GM10266 (cell line): ENCODE measurements at regions not wholly inside any gene's neighbourhood (a gene's known extent, or its start where the extent isn't known, plus 50 kb on each side); places are given as distances from the start of the nearest gene placed in this dataset.
"Not testable (repeated sequence)": the region's sequence is repeated elsewhere in the genome, so short reads cannot be mapped to it uniquely, and the experiment has no call there.

Source experiments
- DNase-seq: peaks from one replicate; pipeline ENCODE4 v3.0.0; 2012; ENCODE audit errors: extremely low spot score
- TF ChIP-seq, protein P1 (sequence below): IDR thresholded peaks from 2 replicates; pipeline ENCODE4 v1.5.1; 2012; ENCODE audit warnings: mild to moderate bottlenecking, low read depth; ENCODE audit not compliant: control insufficient read depth, insufficient read depth; ENCODE audit errors: missing control alignments

DNA sequence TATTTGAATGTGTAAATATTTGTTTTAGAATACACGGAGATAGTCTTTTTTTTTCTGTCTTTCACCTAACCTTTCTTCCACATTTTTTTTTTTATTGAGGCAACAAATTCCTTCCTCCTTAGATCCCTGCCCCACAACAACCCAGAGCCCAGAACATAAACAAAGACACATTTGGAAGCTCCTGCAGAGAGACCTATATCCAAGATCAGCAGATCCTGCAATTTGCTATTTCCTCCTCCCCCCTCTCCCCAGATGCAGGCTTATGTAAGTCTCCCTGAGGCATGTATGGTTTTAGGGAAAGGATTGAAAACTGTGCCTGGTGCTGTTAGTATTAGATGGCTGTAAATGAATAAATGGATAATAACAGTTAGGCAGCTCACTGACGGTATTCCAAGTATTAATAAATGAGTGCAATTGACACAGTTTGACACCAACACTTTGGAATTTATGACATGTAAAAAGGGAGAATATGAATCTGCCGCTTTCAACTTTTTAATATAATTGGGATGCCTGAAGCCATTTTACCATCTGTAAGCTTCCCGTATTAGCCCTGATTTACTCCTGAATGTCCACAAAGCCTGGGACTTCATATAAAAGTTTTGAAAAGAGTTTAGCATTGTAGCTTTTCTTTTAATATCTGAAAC lies 608.3 kb upstream of the CITED2 start:
- TF ChIP-seq, protein P1, sequence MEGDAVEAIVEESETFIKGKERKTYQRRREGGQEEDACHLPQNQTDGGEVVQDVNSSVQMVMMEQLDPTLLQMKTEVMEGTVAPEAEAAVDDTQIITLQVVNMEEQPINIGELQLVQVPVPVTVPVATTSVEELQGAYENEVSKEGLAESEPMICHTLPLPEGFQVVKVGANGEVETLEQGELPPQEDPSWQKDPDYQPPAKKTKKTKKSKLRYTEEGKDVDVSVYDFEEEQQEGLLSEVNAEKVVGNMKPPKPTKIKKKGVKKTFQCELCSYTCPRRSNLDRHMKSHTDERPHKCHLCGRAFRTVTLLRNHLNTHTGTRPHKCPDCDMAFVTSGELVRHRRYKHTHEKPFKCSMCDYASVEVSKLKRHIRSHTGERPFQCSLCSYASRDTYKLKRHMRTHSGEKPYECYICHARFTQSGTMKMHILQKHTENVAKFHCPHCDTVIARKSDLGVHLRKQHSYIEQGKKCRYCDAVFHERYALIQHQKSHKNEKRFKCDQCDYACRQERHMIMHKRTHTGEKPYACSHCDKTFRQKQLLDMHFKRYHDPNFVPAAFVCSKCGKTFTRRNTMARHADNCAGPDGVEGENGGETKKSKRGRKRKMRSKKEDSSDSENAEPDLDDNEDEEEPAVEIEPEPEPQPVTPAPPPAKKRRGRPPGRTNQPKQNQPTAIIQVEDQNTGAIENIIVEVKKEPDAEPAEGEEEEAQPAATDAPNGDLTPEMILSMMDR: no peak
- no peak for DNase-seq

DNA sequence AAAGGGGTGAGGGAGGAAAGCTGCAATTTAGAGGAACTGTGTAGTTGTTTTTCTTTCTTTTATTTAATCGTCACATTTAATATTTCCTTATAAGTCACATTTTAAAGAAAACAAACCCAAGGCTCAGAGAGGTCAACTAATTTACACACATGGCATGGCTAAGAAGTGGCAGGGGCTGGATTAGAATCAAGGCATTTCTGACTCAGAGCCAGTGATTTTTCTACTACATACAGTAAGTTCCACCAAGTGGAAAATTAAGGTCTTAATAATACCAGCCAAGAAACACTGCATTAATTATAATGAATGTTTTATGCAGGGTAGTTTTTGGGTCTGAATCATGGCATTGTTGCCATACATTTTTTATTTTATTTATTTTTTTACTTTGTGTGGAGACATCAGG lies 607.7 kb upstream of the CITED2 start:
- TF ChIP-seq, protein P1: no peak

DNA sequence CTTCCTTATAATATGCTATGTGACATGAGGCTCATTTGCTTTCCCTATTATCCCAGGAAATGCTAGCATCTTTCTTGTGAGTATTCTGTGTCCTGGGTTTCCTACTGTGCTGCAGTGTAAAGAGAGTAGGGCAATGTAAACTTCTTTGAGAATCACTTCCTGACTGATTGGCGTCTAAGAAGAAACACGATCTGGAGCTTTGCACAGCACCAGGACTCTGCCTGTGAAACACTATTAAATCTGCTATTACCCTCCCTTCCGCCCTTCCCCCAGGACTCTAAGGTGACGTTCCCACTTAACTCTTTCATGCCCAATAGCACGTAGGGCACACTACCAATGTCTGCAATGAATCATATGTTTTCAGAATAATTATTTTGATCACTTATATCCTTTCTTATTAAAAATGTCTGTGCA lies 607.3 kb upstream of the CITED2 start:
- TF ChIP-seq, protein P1: no peak
- DNase-seq: no peak

More for the DNA sequence above, 607.7 kb upstream of the CITED2 start:
- no peak for DNase-seq

DNA sequence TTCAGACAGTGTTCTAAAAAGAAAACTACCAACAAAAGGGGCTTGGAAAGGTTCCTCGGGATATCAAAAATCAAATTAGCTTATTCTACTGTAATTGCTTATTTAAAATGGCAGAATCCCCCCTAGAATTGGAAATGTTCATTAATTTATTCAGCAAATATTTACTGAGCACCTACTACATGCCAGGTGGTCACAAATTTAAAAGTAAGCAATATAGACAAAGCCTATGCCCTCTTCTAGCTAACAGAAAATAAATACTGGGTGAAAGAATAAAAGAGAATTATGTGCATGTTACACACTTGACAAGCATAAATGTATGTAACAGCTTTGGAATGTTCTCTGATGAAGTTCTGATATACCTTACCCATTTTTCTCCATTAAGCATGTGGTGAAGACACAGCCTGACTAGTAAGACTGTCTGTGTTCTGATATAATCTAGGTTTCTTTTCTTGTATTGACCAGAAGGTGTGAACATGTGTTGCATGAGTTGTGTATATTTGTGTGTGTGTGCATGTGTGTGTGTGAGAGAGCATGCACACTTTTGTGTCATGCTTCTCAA lies 606.7 kb upstream of the CITED2 start:
- DNase-seq: no peak
- TF ChIP-seq, protein P1: no peak

DNA sequence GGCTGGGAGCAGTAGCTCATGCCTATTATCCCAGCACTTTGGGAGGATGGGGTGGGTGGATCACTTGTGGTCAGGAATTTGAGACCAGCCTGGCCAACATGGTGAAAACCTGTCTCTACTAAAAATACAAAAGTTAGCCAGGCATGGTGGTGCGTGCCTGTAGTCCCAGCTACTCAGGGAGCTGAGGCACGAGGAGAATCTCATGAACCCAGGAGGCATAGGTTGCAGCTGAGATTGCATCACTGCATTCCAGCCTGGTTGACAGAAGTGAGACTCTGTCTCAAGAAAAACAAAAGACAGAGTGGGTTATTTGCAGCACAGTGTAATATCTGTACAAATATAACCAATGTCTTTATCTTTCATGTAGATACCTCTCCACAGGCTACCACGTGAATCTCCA lies 606.2 kb upstream of the CITED2 start:
- not testable (repeated sequence) for DNase-seq

DNA sequence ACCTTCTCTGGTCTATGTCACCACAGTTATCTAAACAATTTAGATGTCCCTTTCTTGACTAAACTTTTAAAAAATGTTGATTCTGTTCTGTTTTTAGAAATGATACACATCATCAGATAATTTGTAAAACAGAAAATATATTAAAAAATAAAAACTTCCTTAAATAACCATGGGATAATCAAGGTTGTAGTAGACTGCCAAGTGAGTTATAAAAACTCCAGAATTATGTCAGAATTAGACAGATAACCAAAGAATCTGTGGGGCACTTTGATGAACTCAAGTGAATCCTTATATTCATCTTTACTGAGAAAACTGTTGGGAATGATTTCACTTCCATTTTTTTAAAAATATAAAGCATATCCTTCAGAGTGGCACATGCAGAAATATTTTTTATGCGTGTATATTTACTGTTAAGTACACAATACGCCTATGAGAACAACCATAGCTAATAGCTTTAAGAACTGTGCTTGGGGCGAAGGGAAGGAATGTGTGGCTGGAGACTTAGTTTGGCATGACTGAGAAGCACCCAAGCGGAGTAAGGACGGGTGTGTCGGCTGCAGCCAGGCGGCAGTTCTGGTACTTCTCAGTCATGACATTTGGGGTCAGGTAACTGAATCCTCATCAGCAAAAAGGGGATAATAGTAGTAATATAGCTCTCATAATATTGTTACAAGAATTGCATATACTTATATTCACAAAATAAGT lies 604.7 kb upstream of the CITED2 start:
- TF ChIP-seq, protein P1: no peak
- no peak for DNase-seq

DNA sequence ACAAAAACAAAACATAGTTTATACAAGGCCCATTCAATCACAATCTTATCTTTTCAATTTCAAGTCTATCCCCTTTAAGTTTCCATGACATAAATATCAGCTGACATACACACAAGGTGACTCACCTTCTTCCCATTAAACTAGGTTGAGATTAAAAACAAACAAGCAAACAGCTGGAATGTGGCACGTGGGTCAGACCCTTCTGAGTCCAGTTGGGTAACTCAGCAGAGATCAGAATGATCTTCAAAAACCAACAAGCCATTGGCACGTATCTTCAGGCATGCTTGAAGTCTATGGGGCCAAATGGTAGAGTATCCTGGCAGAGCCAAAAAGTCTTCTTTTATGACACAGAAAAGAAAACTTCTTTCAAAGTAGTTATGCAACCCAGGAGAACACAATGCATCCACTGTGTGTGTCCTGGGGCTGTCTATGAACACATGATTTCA lies 603.5 kb upstream of the CITED2 start:
- DNase-seq: no peak
- TF ChIP-seq, protein P1: no peak
